HCT116 (cell line): ENCODE measurements at regions not wholly inside any gene's neighbourhood (a gene's known extent, or its start where the extent isn't known, plus 50 kb on each side); places are given as distances from the start of the nearest gene placed in this dataset.

Source experiments
- EZH2 ChIP-seq: fragments of 200-600 bp; sonication (generic); IDR thresholded peaks from 2 replicates; pipeline ENCODE4 v1.6.1; 2017; ENCODE audit warnings: antibody characterized with exemption, mixed run types
- POLR2A ChIP-seq: IDR thresholded peaks from 2 replicates; pipeline ENCODE4 v1.7.0; 2011; ENCODE audit warnings: borderline replicate concordance; ENCODE audit not compliant: insufficient read depth, insufficient read length; ENCODE audit errors: extremely low read depth
- RAD21 ChIP-seq: IDR thresholded peaks from 2 replicates; pipeline ENCODE4 v1.6.1; 2012; ENCODE audit warnings: low read depth, mild to moderate bottlenecking
- YY1 ChIP-seq: IDR thresholded peaks from 2 replicates; pipeline ENCODE4 v1.6.1; 2011; ENCODE audit warnings: low read length, low read depth, moderate library complexity, mild to moderate bottlenecking; ENCODE audit not compliant: insufficient replicate concordance; ENCODE audit errors: extremely low read depth
- TF ChIP-seq, protein P1 (sequence below): IDR thresholded peaks from 2 replicates; pipeline ENCODE4 v1.6.1; 2011; ENCODE audit warnings: mild to moderate bottlenecking, low read length, moderate library complexity; ENCODE audit not compliant: insufficient replicate concordance; ENCODE audit errors: extremely low read depth
- TF ChIP-seq, protein P2 (sequence below), 3 experiments: fragments of 200-600 bp in 1 of 3; sonication (generic) in 1 of 3; IDR thresholded peaks in 2 of 3; conservative IDR thresholded peaks in 1 of 3; 2 replicates each; pipeline ENCODE4 v1.5.1; 2012 to 2017; ENCODE audit warnings: low read depth in 2 of 3, low read length in 2 of 3, antibody characterized with exemption in 1 of 3, borderline replicate concordance in 1 of 3, control low read depth in 1 of 3, mild to moderate bottlenecking in 1 of 3, mixed read lengths in 1 of 3, mixed run types in 1 of 3, moderate library complexity in 1 of 3; ENCODE audit not compliant: insufficient read depth in 1 of 3
- TF ChIP-seq, protein P3 (sequence below): IDR thresholded peaks from 2 replicates; pipeline ENCODE4 v1.6.1; 2012; ENCODE audit warnings: low read depth

DNA sequence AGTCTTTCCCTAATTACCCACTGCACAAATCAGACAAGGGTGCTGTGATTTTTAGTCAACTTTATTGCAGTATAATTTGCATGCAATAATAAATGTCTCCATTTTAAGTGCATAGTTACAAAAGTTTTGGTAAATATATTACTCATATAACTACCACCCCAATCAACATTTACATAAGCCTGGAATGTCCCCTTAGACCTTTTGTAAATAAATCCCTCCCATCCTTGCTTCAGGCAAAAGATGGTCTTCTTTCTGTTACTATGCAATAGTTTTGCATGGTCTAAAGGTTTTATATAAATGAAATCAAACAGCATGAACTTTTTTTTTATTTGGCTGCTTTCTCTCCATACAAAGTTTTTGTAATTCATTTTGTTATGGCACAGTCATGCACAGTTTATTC lies 235.4 kb downstream of the PYDC2 start:
- TF ChIP-seq, protein P1, sequence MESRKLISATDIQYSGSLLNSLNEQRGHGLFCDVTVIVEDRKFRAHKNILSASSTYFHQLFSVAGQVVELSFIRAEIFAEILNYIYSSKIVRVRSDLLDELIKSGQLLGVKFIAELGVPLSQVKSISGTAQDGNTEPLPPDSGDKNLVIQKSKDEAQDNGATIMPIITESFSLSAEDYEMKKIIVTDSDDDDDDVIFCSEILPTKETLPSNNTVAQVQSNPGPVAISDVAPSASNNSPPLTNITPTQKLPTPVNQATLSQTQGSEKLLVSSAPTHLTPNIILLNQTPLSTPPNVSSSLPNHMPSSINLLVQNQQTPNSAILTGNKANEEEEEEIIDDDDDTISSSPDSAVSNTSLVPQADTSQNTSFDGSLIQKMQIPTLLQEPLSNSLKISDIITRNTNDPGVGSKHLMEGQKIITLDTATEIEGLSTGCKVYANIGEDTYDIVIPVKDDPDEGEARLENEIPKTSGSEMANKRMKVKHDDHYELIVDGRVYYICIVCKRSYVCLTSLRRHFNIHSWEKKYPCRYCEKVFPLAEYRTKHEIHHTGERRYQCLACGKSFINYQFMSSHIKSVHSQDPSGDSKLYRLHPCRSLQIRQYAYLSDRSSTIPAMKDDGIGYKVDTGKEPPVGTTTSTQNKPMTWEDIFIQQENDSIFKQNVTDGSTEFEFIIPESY = no peak
- TF ChIP-seq, protein P2, sequence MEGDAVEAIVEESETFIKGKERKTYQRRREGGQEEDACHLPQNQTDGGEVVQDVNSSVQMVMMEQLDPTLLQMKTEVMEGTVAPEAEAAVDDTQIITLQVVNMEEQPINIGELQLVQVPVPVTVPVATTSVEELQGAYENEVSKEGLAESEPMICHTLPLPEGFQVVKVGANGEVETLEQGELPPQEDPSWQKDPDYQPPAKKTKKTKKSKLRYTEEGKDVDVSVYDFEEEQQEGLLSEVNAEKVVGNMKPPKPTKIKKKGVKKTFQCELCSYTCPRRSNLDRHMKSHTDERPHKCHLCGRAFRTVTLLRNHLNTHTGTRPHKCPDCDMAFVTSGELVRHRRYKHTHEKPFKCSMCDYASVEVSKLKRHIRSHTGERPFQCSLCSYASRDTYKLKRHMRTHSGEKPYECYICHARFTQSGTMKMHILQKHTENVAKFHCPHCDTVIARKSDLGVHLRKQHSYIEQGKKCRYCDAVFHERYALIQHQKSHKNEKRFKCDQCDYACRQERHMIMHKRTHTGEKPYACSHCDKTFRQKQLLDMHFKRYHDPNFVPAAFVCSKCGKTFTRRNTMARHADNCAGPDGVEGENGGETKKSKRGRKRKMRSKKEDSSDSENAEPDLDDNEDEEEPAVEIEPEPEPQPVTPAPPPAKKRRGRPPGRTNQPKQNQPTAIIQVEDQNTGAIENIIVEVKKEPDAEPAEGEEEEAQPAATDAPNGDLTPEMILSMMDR (IDR thresholded peaks at IDR 0.05 in 2 of 3, conservative IDR thresholded peaks at IDR 0.05 in 1 of 3; ENCODE audit: borderline replicate concordance in 1 of 3, insufficient read depth in 1 of 3, low read depth in 2 of 3, low read length in 2 of 3) = no peak
- TF ChIP-seq POLR2A (no peak), EZH2 (no peak), YY1 (no peak), RAD21 (no peak)
- TF ChIP-seq, protein P3, sequence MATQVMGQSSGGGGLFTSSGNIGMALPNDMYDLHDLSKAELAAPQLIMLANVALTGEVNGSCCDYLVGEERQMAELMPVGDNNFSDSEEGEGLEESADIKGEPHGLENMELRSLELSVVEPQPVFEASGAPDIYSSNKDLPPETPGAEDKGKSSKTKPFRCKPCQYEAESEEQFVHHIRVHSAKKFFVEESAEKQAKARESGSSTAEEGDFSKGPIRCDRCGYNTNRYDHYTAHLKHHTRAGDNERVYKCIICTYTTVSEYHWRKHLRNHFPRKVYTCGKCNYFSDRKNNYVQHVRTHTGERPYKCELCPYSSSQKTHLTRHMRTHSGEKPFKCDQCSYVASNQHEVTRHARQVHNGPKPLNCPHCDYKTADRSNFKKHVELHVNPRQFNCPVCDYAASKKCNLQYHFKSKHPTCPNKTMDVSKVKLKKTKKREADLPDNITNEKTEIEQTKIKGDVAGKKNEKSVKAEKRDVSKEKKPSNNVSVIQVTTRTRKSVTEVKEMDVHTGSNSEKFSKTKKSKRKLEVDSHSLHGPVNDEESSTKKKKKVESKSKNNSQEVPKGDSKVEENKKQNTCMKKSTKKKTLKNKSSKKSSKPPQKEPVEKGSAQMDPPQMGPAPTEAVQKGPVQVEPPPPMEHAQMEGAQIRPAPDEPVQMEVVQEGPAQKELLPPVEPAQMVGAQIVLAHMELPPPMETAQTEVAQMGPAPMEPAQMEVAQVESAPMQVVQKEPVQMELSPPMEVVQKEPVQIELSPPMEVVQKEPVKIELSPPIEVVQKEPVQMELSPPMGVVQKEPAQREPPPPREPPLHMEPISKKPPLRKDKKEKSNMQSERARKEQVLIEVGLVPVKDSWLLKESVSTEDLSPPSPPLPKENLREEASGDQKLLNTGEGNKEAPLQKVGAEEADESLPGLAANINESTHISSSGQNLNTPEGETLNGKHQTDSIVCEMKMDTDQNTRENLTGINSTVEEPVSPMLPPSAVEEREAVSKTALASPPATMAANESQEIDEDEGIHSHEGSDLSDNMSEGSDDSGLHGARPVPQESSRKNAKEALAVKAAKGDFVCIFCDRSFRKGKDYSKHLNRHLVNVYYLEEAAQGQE = no peak
